ENCODE measurements at regions not wholly inside any gene's neighbourhood (a gene's known extent, or its start where the extent isn't known, plus 50 kb on each side); places are given as distances from the start of the nearest gene placed in this dataset.
"Not testable (repeated sequence)": the region's sequence is repeated elsewhere in the genome, so short reads cannot be mapped to it uniquely, and the experiment has no call there.

DNA sequence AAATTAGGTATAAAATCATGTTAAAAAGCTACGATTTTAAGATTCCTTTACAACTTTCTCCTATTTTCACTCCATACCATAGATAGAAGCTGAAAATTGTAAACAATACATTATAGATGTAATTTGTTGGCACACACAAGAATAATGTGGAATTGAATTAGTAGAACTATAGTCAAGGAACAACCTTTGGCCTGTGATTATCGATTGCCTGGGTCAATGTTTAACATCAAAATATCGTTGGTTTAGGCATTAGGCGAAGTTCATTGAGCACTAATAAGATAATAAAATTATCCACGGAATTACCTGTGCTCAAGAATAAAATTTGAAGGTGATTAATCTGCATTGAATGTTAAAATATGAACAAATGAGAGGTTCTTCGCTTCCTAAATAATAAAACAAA lies 455.1 kb upstream of the ZP4 start:
- Mint-ChIP-seq H3K27ac (no peak overlapping the region), H3K36me3 (peaks cover 0 to 1% (median 0%) of the 10 kb centered on the region in 3 donors), H3K27me3 (no peaks in the 10 kb centered on the region), H3K4me3 (no peak overlapping the region), H3K4me1 (no peaks in the 10 kb centered on the region), H3K9me3 (peaks cover 5 to 24% (median 7%) of the 10 kb centered on the region in 5 donors)
- POLR2A ChIA-PET = no interaction called here
- no peaks in the 10 kb centered on the region for H3K36me3 ChIP-seq (ENCODE audit: insufficient read depth, low read length)
- H3K4me3 ChIP-seq (ENCODE audit: low read length) = no peak overlapping the region
- no peaks in the 10 kb centered on the region for H3K4me1 ChIP-seq (ENCODE audit: insufficient read depth, low read length)
- H3K27me3 ChIP-seq (ENCODE audit: insufficient read depth, low read length, poor library complexity, severe bottlenecking) = no peaks in the 10 kb centered on the region
- DNase-seq = no peak
- CTCF ChIA-PET = no interaction called here
- H3K27ac ChIP-seq (ENCODE audit: low read depth, low read length) = no peak overlapping the region
- H3K9me3 ChIP-seq (ENCODE audit: low read length) = no peaks in the 10 kb centered on the region

DNA sequence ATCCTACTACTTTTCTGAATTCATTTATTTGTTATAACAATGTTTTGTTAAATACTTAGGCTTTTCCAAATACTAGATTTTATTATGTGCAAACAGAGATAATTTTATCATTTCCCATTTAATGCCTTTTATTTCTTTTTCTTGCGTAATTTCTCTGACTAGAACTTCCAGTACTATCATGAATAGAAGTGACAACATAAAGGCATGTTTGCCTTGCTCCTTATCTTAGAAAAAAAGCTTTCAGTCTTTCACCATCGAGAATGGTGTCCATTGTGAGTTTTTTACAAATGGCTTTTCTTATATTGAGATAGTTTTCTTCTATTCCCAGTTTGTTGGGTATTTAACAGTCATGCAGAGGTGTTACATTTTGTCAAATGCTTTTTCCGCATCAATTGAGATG lies 453.1 kb upstream of the ZP4 start:
- Histone ChIP-seq H3K4me3 (ENCODE audit: low read length) (no peak overlapping the region), H3K4me1 (ENCODE audit: insufficient read depth, low read length) (no peaks in the 10 kb centered on the region), H3K27ac (ENCODE audit: low read depth, low read length) (no peak overlapping the region), H3K27me3 (ENCODE audit: insufficient read depth, low read length, poor library complexity, severe bottlenecking) (no peaks in the 10 kb centered on the region), H3K36me3 (ENCODE audit: insufficient read depth, low read length) (no peaks in the 10 kb centered on the region), H3K9me3 (ENCODE audit: low read length) (no peaks in the 10 kb centered on the region)
- Mint-ChIP-seq H3K4me1 (no peaks in the 10 kb centered on the region), H3K4me3 (no peak overlapping the region), H3K36me3 (peaks cover 0 to 1% (median 0%) of the 10 kb centered on the region in 3 donors), H3K9me3 (peaks cover 5 to 25% (median 6%) of the 10 kb centered on the region in 5 donors), H3K27ac (no peak overlapping the region), H3K27me3 (no peaks in the 10 kb centered on the region)
- ChIA-PET CTCF (no interaction called here), POLR2A (no interaction called here)
- no peak for DNase-seq

DNA sequence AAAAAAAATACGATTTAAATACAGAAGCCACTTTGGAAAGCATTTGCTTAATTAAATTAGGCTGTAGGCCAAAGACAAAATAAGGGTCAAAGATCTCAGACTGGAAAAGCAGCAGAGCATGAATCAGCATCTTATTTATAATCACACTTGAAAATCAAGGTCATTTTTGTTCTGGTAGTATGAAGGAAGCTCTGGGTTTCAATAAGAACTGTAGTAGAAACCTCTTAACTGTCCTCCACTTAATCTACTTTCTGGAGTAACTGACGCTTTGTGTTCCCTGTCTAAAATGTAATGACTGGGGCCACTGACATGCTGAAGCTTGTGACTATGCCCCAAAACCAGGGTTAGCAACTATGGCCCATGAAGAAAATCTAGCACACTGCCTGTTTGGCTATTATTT lies 450.7 kb upstream of the ZP4 start:
- H3K27ac Mint-ChIP-seq = no peak overlapping the region
- peaks cover 0 to 3% (median 0%) of the 10 kb centered on the region in 3 donors for H3K4me1 Mint-ChIP-seq
- Histone ChIP-seq H3K9me3 (ENCODE audit: low read length) (no peaks in the 10 kb centered on the region), H3K27me3 (ENCODE audit: insufficient read depth, low read length, poor library complexity, severe bottlenecking) (no peaks in the 10 kb centered on the region), H3K4me1 (ENCODE audit: insufficient read depth, low read length) (no peaks in the 10 kb centered on the region), H3K27ac (ENCODE audit: low read depth, low read length) (no peak overlapping the region), H3K4me3 (ENCODE audit: low read length) (no peak overlapping the region), H3K36me3 (ENCODE audit: insufficient read depth, low read length) (no peaks in the 10 kb centered on the region)
- H3K9me3 Mint-ChIP-seq = peaks cover 5 to 36% (median 9%) of the 10 kb centered on the region in 5 donors
- POLR2A ChIA-PET = no interaction called here
- no peak for DNase-seq
- no peak overlapping the region for H3K4me3 Mint-ChIP-seq
- H3K27me3 Mint-ChIP-seq = no peaks in the 10 kb centered on the region
- CTCF ChIA-PET = no interaction called here
- peaks cover 0 to 1% (median 0%) of the 10 kb centered on the region in 3 donors for H3K36me3 Mint-ChIP-seq

DNA sequence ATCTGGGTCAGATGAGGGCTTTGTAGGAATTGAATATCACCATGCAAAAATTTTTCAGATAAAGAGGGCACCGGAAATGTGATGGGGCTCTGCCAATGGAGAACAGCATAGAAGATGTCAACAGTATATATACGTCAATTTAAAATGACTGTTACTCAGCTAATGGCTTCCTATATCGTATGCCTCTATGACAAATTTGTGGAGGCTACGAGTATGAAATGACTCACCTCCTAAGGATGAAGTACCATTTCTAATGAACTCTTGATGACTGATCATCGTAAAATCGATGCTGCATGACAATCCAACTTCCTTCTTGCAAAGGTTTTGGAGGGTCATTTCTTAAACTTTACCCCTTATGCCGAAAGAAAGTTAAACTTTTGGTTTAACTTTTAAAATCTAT lies 450.3 kb upstream of the ZP4 start:
- H3K9me3 Mint-ChIP-seq = peaks cover 7 to 36% (median 11%) of the 10 kb centered on the region in 5 donors
- no peaks in the 10 kb centered on the region for H3K27me3 ChIP-seq (ENCODE audit: insufficient read depth, low read length, poor library complexity, severe bottlenecking)
- no peak overlapping the region for H3K4me3 Mint-ChIP-seq
- no peaks in the 10 kb centered on the region for H3K9me3 ChIP-seq (ENCODE audit: low read length)
- ChIA-PET CTCF (no interaction called here), POLR2A (no interaction called here)
- no peaks in the 10 kb centered on the region for H3K27me3 Mint-ChIP-seq
- H3K4me1 ChIP-seq (ENCODE audit: insufficient read depth, low read length) = no peaks in the 10 kb centered on the region
- H3K27ac ChIP-seq (ENCODE audit: low read depth, low read length) = no peak overlapping the region
- H3K36me3 ChIP-seq (ENCODE audit: insufficient read depth, low read length) = no peaks in the 10 kb centered on the region
- H3K4me3 ChIP-seq (ENCODE audit: low read length) = no peak overlapping the region
- H3K4me1 Mint-ChIP-seq = peaks cover 0 to 3% (median 0%) of the 10 kb centered on the region in 3 donors
- H3K36me3 Mint-ChIP-seq = no peaks in the 10 kb centered on the region
- no peak overlapping the region for H3K27ac Mint-ChIP-seq
- DNase-seq = no peak

DNA sequence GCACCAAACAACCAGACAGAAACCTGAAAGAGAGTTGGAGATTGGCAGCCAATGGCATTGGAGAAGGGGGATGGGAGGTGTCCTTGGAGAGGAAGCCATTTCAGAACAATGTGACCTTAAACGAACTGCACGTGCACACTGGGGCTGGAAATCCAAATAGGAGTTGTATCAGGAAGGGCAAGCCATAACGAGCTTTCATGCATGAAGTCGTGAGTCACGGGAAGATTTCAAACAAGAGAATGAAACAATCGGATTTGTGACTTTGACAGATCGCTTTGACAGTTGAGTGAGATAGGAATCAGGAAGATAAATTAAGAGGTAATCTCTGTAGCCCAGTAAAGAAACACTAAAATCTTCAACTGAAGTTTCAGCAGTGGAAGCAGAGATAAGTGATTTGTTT lies 445.8 kb upstream of the ZP4 start:
- Mint-ChIP-seq H3K4me1 (peaks cover 0 to 3% (median 0%) of the 10 kb centered on the region in 3 donors), H3K4me3 (no peak overlapping the region), H3K27me3 (no peaks in the 10 kb centered on the region), H3K9me3 (peaks cover 4 to 31% (median 12%) of the 10 kb centered on the region in 5 donors), H3K36me3 (no peaks in the 10 kb centered on the region), H3K27ac (no peak overlapping the region)
- Histone ChIP-seq H3K27ac (ENCODE audit: low read depth, low read length) (no peak overlapping the region), H3K4me3 (ENCODE audit: low read length) (no peak overlapping the region), H3K4me1 (ENCODE audit: insufficient read depth, low read length) (no peaks in the 10 kb centered on the region), H3K9me3 (ENCODE audit: low read length) (no peaks in the 10 kb centered on the region), H3K36me3 (ENCODE audit: insufficient read depth, low read length) (no peaks in the 10 kb centered on the region), H3K27me3 (ENCODE audit: insufficient read depth, low read length, poor library complexity, severe bottlenecking) (no peaks in the 10 kb centered on the region)
- POLR2A ChIA-PET = no interaction called here
- CTCF ChIA-PET = no interaction called here
- DNase-seq = no peak

DNA sequence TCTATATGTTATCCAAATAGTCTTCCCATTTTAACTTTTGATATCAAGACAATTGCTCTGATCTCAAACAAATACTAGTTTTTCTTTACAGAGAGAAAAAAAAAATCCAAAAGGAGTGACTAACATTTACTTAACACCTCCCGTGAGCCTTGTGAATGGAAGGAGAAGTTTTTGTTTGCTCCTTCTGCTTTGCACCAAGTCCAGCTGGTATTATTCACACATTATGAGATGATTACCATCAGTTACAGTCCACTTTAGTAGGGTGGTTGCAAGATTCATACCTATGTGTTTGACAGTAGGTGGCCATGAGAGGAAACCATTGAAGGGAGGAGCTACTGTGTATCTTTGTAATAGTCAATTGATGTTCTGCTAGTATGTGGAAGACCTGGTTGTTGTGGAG lies 443.4 kb upstream of the ZP4 start:
- Mint-ChIP-seq H3K4me3 (no peak overlapping the region), H3K27ac (no peak overlapping the region), H3K27me3 (no peaks in the 10 kb centered on the region), H3K9me3 (peaks cover 4 to 26% (median 12%) of the 10 kb centered on the region in 5 donors), H3K36me3 (no peaks in the 10 kb centered on the region), H3K4me1 (peaks cover 0 to 3% (median 0%) of the 10 kb centered on the region in 3 donors)
- H3K36me3 ChIP-seq (ENCODE audit: insufficient read depth, low read length) = no peaks in the 10 kb centered on the region
- H3K9me3 ChIP-seq (ENCODE audit: low read length) = no peaks in the 10 kb centered on the region
- DNase-seq = no peak
- no peak overlapping the region for H3K4me3 ChIP-seq (ENCODE audit: low read length)
- no peak overlapping the region for H3K27ac ChIP-seq (ENCODE audit: low read depth, low read length)
- ChIA-PET CTCF (no interaction called here), POLR2A (no interaction called here)
- no peaks in the 10 kb centered on the region for H3K27me3 ChIP-seq (ENCODE audit: insufficient read depth, low read length, poor library complexity, severe bottlenecking)
- H3K4me1 ChIP-seq (ENCODE audit: insufficient read depth, low read length) = no peaks in the 10 kb centered on the region

DNA sequence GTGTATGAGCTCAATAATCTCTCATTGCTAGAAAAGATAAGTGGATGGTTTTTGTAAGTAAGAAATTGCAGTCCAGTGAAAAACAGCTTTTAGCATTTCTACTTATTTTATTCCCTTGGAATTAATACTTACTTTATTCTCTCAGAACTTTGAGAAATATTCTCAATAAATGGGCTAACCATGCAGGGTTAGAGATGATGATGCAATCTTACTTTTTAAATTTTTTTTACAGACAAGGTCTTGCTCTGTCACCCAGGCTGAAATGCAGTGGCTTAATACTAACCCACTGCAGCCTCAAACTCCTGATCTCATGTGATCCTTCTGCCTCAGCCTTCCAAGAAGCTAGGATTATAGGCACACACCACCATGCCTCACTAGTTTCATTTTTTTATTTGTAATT lies 440.8 kb upstream of the ZP4 start:
- Histone ChIP-seq H3K4me3 (ENCODE audit: low read length) (no peak overlapping the region), H3K27me3 (ENCODE audit: insufficient read depth, low read length, poor library complexity, severe bottlenecking) (no peaks in the 10 kb centered on the region), H3K36me3 (ENCODE audit: insufficient read depth, low read length) (no peaks in the 10 kb centered on the region), H3K27ac (ENCODE audit: low read depth, low read length) (no peak overlapping the region), H3K9me3 (ENCODE audit: low read length) (no peaks in the 10 kb centered on the region), H3K4me1 (ENCODE audit: insufficient read depth, low read length) (no peaks in the 10 kb centered on the region)
- H3K4me1 Mint-ChIP-seq = no peaks in the 10 kb centered on the region
- H3K27me3 Mint-ChIP-seq = no peaks in the 10 kb centered on the region
- DNase-seq = no peak
- ChIA-PET CTCF (no interaction called here), POLR2A (no interaction called here)
- peaks cover 0 to 13% (median 9%) of the 10 kb centered on the region in 5 donors for H3K9me3 Mint-ChIP-seq
- no peak overlapping the region for H3K4me3 Mint-ChIP-seq
- no peaks in the 10 kb centered on the region for H3K36me3 Mint-ChIP-seq
- H3K27ac Mint-ChIP-seq = no peak overlapping the region

DNA sequence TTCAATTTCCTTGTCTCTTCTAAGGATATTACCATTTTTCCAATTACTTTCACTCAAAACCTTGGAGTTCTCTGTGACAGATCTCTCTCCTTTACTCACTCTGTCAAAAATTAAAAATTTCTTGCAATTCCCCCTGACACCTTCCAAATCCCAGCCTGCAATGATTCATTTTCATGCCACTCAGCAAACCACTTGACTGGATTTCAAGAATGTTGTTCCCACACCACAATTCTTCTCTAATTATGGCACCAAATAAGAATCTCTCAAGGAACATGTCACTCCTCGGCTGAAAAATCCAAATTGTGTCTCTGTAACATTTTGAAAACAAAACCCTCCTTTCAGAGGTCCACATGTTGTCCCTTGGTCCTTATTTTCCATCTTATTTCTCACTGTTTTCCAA lies 438.9 kb upstream of the ZP4 start:
- Histone ChIP-seq H3K27me3 (ENCODE audit: insufficient read depth, low read length, poor library complexity, severe bottlenecking) (no peaks in the 10 kb centered on the region), H3K27ac (ENCODE audit: low read depth, low read length) (no peak overlapping the region), H3K4me1 (ENCODE audit: insufficient read depth, low read length) (no peaks in the 10 kb centered on the region), H3K36me3 (ENCODE audit: insufficient read depth, low read length) (no peaks in the 10 kb centered on the region), H3K9me3 (ENCODE audit: low read length) (no peaks in the 10 kb centered on the region), H3K4me3 (ENCODE audit: low read length) (no peak overlapping the region)
- H3K27me3 Mint-ChIP-seq = no peaks in the 10 kb centered on the region
- no peak overlapping the region for H3K27ac Mint-ChIP-seq
- CTCF ChIA-PET = no interaction called here
- POLR2A ChIA-PET = no interaction called here
- DNase-seq = no peak
- H3K4me3 Mint-ChIP-seq = no peak overlapping the region
- peaks cover 7 to 24% (median 15%) of the 10 kb centered on the region in 5 donors for H3K9me3 Mint-ChIP-seq
- no peaks in the 10 kb centered on the region for H3K4me1 Mint-ChIP-seq
- H3K36me3 Mint-ChIP-seq = no peaks in the 10 kb centered on the region

DNA sequence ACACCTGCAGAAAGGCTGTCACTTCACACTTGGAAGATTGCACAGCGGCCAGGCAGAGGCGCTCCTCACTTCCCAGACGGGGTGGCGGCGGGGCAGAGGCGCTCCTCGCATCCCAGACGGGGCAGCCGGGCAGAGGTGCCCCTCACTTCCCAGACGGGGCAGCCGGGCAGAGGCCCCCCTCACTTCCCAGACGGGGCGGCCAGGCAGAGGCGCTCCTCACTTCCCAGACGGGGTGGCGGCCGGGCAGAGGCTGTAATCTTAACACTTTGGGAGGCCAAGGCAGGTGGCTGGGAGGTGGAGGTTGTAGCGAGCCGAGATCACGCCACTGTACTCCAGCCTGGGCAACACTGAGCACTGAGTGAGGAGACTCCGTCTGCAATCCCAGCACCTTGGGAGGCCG lies 436.3 kb upstream of the ZP4 start:
- H3K4me1 Mint-ChIP-seq; DNase-seq; H3K36me3 Mint-ChIP-seq; H3K9me3 ChIP-seq (ENCODE audit: low read length); H3K27ac Mint-ChIP-seq; H3K4me3 Mint-ChIP-seq; POLR2A ChIA-PET; H3K4me3 ChIP-seq (ENCODE audit: low read length); CTCF ChIA-PET; H3K36me3 ChIP-seq (ENCODE audit: insufficient read depth, low read length); H3K27me3 Mint-ChIP-seq; H3K4me1 ChIP-seq (ENCODE audit: insufficient read depth, low read length); H3K27me3 ChIP-seq (ENCODE audit: insufficient read depth, low read length, poor library complexity, severe bottlenecking); H3K27ac ChIP-seq (ENCODE audit: low read depth, low read length): not testable (repeated sequence)
- peaks cover 7 to 26% (median 12%) of the 10 kb centered on the region in 5 donors for H3K9me3 Mint-ChIP-seq
